Subcutaneous abdominal adipose tissue (tissue), 5 donors: ENCODE measurements at regions not wholly inside any gene's neighbourhood (a gene's known extent, or its start where the extent isn't known, plus 50 kb on each side); places are given as distances from the start of the nearest gene placed in this dataset.

ENCODE experiments used
- H3K27ac ChIP-seq: one replicate; pipeline ENCODE4 v1.7.0; 2013; ENCODE audit warnings: low read depth, mild to moderate bottlenecking, inconsistent platforms, low read length, moderate library complexity
- H3K27me3 ChIP-seq, 5 donors: one replicate each; pipeline ENCODE4 v1.7.0; 2013; ENCODE audit warnings: low read length in 5 of 5, inconsistent platforms in 1 of 5; ENCODE audit not compliant: control insufficient read depth in 5 of 5, insufficient read depth in 4 of 5
- H3K36me3 ChIP-seq, 5 donors: one replicate each; pipeline ENCODE4 v1.7.0; 2013; ENCODE audit warnings: low read length in 5 of 5; ENCODE audit not compliant: control insufficient read depth in 5 of 5, insufficient read depth in 5 of 5
- H3K4me1 ChIP-seq, 5 donors: one replicate each; pipeline ENCODE4 v1.7.0; 2013; ENCODE audit warnings: low read length in 5 of 5, mild to moderate bottlenecking in 3 of 5, moderate library complexity in 1 of 5; ENCODE audit not compliant: control insufficient read depth in 5 of 5, insufficient read depth in 5 of 5
- H3K4me3 ChIP-seq, 5 donors: one replicate each; pipeline ENCODE4 v1.7.0; 2013; ENCODE audit warnings: low read length in 5 of 5, low read depth in 1 of 5
- H3K9ac ChIP-seq, 5 donors: one replicate each; pipeline ENCODE4 v1.7.0; 2013; ENCODE audit warnings: low read length in 5 of 5, mild to moderate bottlenecking in 4 of 5, moderate library complexity in 3 of 5
- H3K9me3 ChIP-seq, 5 donors: one replicate each; pipeline ENCODE4 v1.7.0; 2013; ENCODE audit warnings: low read length in 5 of 5; ENCODE audit not compliant: control insufficient read depth in 5 of 5
- donor health status: healthy.
- donor health status: healthy.
- donor health status: healthy.
- donor health status: healthy.
- donor health status: healthy.

- Histone ChIP-seq H3K27ac (no peak overlapping the region), H3K36me3 (no peaks in the 10 kb centered on the region), H3K9ac (no peak overlapping the region), H3K27me3 (no peaks in the 10 kb centered on the region), H3K4me1 (peaks cover 0 to 6% (median 0%) of the 10 kb centered on the region in 5 donors), H3K9me3 (no peaks in the 10 kb centered on the region), H3K4me3 (no peak overlapping the region)
Measured at GRCh38 chr5:90289837-90290236, 119.7 kb downstream of the CETN3 start.

- no peak overlapping the region for H3K27ac ChIP-seq
- no peak overlapping the region for H3K9ac ChIP-seq
- H3K4me3 ChIP-seq: no peak overlapping the region
- no peaks in the 10 kb centered on the region for H3K9me3 ChIP-seq
- no peaks in the 10 kb centered on the region for H3K27me3 ChIP-seq
- peaks cover 0 to 6% (median 0%) of the 10 kb centered on the region in 5 donors for H3K4me1 ChIP-seq
- no peaks in the 10 kb centered on the region for H3K36me3 ChIP-seq
Measured at GRCh38 chr5:90287036-90287435, 122.5 kb downstream of the CETN3 start.

- no peaks in the 10 kb centered on the region for H3K27me3 ChIP-seq
- H3K4me3 ChIP-seq: no peak overlapping the region
- no peaks in the 10 kb centered on the region for H3K36me3 ChIP-seq
- H3K9me3 ChIP-seq: no peaks in the 10 kb centered on the region
- peaks cover 0 to 6% (median 0%) of the 10 kb centered on the region in 5 donors for H3K4me1 ChIP-seq
- H3K27ac ChIP-seq: no peak overlapping the region
- no peak overlapping the region for H3K9ac ChIP-seq
Measured at GRCh38 chr5:90285581-90285980, 124.0 kb downstream of the CETN3 start.

DNA sequence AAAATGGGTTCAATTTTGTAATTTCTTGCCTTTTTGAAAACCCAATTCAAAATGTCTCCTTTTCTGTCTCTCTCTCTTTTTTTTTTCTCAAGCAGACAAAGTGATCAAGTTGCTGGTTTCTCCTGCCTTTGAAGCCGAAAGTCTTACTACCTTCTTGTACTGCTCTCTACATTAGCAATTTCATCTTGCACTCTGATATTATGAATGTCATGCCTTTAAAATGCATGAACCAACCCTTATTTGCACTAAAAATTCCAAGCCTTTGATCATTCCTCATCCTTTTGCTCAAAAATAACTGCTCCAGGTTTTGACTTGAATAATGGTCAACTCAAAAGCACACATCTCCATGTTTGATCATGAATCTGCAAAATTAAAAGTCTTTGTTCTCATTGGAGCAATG lies 125.2 kb downstream of the CETN3 start:
- Histone ChIP-seq H3K27me3 (no peaks in the 10 kb centered on the region), H3K4me3 (no peak overlapping the region), H3K9ac (no peak overlapping the region), H3K4me1 (no peaks in the 10 kb centered on the region), H3K9me3 (no peaks in the 10 kb centered on the region), H3K36me3 (no peaks in the 10 kb centered on the region), H3K27ac (no peak overlapping the region)

DNA sequence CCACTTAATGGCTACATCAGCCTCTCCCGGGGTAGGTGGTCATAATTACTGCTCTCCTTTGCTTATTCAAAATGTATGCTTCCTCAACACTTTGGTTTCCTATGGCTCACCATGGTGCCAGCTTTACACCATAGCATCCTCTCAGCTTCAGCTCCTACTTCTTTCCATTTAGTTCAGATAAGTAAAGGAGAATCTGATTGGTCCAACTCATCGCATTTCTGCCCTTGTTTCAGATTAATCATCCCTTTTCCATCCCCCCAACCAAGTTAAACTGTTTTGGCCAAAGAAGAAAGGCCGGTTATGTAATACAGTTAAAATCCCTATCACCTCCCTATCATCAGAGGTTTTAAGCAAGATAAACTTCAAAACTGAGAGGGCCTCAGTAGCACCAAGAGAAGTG lies 130.5 kb downstream of the CETN3 start:
- Histone ChIP-seq H3K27me3 (no peaks in the 10 kb centered on the region), H3K4me3 (no peak overlapping the region), H3K9ac (no peak overlapping the region), H3K4me1 (no peaks in the 10 kb centered on the region), H3K9me3 (no peaks in the 10 kb centered on the region), H3K27ac (no peak overlapping the region), H3K36me3 (no peaks in the 10 kb centered on the region)

GRCh38 chr5:90274216-90274615 lies 135.3 kb downstream of the CETN3 start:
- H3K9ac ChIP-seq: no peak overlapping the region

DNA sequence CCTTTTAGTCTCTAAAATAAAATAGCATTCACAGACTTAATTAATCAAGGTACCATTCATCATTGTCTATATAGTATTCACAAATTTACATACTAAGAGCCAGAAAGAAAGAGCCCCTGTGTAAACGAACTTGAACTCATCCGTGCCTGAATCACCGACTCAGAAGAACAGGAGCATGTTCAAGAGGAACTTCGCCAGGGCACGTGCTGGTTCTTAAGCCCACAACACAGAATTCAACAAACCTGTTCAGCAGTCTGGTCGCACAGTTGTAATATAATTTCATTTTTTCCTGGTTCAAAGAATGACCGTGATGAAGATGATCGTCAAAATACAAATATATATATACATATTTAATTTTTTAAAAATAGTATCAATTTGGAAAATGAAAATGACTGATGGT lies 141.9 kb downstream of the CETN3 start:
- Histone ChIP-seq H3K4me3 (no peak overlapping the region), H3K36me3 (no peaks in the 10 kb centered on the region), H3K9me3 (no peaks in the 10 kb centered on the region), H3K9ac (no peak overlapping the region), H3K27ac (no peak overlapping the region), H3K27me3 (no peaks in the 10 kb centered on the region), H3K4me1 (peaks cover 0 to 2% (median 0%) of the 10 kb centered on the region in 5 donors)

More at GRCh38 chr5:90274216-90274615, 135.3 kb downstream of the CETN3 start:
- H3K9me3 ChIP-seq: no peaks in the 10 kb centered on the region
- no peaks in the 10 kb centered on the region for H3K27me3 ChIP-seq
- H3K4me1 ChIP-seq: no peaks in the 10 kb centered on the region
- H3K36me3 ChIP-seq: no peaks in the 10 kb centered on the region
- no peak overlapping the region for H3K27ac ChIP-seq
- H3K4me3 ChIP-seq: no peak overlapping the region

DNA sequence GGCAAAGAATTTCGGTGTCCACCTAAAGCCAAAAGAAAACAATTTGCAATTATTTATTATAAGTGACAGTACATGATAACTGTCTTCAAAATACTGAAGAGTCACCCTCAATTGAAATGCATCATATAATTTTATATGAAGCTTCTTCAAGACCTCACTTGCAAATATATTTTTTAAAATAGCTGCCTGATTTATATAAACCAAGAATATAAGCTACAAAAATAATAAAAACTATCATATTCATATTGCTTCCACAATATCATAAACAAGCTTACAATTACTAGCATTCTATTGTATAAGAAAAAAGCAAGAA lies 144.1 kb downstream of the CETN3 start:
- no peak overlapping the region for H3K9ac ChIP-seq
- no peaks in the 10 kb centered on the region for H3K36me3 ChIP-seq
- no peaks in the 10 kb centered on the region for H3K27me3 ChIP-seq
- peaks cover 0 to 2% (median 0%) of the 10 kb centered on the region in 5 donors for H3K4me1 ChIP-seq
- H3K27ac ChIP-seq: no peak overlapping the region
- no peak overlapping the region for H3K4me3 ChIP-seq
- H3K9me3 ChIP-seq: no peaks in the 10 kb centered on the region

- H3K4me3 ChIP-seq: no peak overlapping the region
Measured at GRCh38 chr5:90264689-90265544, 144.6 kb downstream of the CETN3 start.

GRCh38 chr5:90263102-90263820 lies 146.3 kb downstream of the CETN3 start:
- Histone ChIP-seq H3K27ac (no peak overlapping the region), H3K36me3 (no peaks in the 10 kb centered on the region), H3K9me3 (no peaks in the 10 kb centered on the region), H3K4me3 (no peak overlapping the region), H3K4me1 (peaks cover 0 to 2% (median 0%) of the 10 kb centered on the region in 5 donors), H3K27me3 (no peaks in the 10 kb centered on the region), H3K9ac (no peak overlapping the region)

More at GRCh38 chr5:90264689-90265544, 144.6 kb downstream of the CETN3 start:
- no peaks in the 10 kb centered on the region for H3K36me3 ChIP-seq
- peaks cover 0 to 2% (median 0%) of the 10 kb centered on the region in 5 donors for H3K4me1 ChIP-seq
- H3K27me3 ChIP-seq: no peaks in the 10 kb centered on the region
- no peaks in the 10 kb centered on the region for H3K9me3 ChIP-seq
- H3K9ac ChIP-seq: no peak overlapping the region
- no peak overlapping the region for H3K27ac ChIP-seq
